Epithelial cell of esophagus (primary cell): ENCODE measurements at regions not wholly inside any gene's neighbourhood (a gene's known extent, or its start where the extent isn't known, plus 50 kb on each side); places are given as distances from the start of the nearest gene placed in this dataset.

Experiments
- DNase-seq: peaks from one replicate; pipeline ENCODE4 v3.0.0; 2010; ENCODE audit warnings: low read depth
- H3K4me3 ChIP-seq: 2 replicates; pipeline ENCODE4 v1.5.1; 2011; ENCODE audit warnings: mild to moderate bottlenecking, low read length, control low read depth
- TF ChIP-seq, protein P1 (sequence below): IDR thresholded peaks from 2 replicates; pipeline ENCODE4 v1.5.1; 2011; ENCODE audit warnings: low read depth, mild to moderate bottlenecking, low read length, control low read depth, inconsistent platforms; ENCODE audit not compliant: insufficient read depth; ENCODE audit errors: missing control alignments

DNA sequence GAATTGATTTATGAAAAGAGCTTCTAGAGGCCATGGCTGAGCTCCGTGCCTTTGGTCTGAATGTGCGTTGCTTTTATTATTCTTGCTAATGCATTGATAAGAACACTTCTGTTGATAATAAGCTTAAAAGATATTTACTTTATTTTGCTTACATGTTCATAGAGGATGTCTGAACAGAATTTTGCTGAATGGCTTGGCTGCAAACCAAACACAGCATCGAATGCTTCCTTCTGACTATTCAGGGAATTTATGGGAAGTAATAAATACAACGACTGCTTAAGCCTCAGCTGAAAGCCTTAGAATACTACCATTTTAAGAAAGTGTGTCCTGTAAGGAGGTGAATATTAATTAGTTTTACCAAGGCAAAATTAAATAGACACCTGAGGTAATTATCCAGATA is 643.5 kb upstream of the POT1 start:
- TF ChIP-seq, protein P1, sequence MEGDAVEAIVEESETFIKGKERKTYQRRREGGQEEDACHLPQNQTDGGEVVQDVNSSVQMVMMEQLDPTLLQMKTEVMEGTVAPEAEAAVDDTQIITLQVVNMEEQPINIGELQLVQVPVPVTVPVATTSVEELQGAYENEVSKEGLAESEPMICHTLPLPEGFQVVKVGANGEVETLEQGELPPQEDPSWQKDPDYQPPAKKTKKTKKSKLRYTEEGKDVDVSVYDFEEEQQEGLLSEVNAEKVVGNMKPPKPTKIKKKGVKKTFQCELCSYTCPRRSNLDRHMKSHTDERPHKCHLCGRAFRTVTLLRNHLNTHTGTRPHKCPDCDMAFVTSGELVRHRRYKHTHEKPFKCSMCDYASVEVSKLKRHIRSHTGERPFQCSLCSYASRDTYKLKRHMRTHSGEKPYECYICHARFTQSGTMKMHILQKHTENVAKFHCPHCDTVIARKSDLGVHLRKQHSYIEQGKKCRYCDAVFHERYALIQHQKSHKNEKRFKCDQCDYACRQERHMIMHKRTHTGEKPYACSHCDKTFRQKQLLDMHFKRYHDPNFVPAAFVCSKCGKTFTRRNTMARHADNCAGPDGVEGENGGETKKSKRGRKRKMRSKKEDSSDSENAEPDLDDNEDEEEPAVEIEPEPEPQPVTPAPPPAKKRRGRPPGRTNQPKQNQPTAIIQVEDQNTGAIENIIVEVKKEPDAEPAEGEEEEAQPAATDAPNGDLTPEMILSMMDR, result no peak
- DNase-seq, result no peak
- H3K4me3 ChIP-seq, result no peak overlapping the region

DNA sequence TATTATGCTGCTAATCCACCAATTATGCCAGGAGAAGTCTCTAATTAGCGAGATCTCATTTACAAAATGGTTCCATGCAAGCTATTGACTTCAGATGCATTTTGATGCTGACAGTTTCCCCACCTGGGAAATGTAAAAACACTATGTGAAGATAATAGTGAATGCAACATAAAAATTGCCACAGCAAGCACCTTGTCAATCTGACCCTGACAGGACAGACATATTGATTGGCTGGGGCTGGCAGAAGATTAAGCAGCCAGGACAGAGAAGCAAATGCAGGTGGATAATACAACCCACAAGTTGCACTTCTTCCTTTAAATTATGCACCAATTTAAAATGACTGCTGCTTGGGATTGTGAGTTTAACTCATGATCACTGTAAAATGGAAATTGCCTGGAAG is 642.8 kb upstream of the POT1 start:
- no peak for DNase-seq
- TF ChIP-seq, protein P1, result no peak
- no peak overlapping the region for H3K4me3 ChIP-seq

DNA sequence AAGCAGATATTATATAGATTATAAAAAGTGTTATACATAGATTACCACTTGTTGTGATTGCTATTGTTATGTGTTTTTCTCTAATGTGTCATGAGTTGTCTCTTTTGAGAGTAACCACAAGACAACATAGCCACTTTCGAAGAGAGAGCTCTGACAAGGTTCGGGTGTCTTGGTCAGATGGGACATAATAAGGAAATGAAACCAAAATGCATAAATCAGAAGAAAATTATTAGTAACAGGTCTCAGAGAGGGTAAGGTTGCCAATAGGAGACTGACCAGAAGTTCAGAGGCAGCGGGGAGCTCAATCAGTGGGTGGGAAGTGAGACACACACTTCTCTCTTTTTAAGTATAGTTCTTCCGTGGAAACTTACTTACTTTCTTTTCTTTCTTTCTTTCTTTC is 639.2 kb upstream of the POT1 start:
- H3K4me3 ChIP-seq, result no peak overlapping the region
- no peak for DNase-seq
- TF ChIP-seq, protein P1, result no peak

DNA sequence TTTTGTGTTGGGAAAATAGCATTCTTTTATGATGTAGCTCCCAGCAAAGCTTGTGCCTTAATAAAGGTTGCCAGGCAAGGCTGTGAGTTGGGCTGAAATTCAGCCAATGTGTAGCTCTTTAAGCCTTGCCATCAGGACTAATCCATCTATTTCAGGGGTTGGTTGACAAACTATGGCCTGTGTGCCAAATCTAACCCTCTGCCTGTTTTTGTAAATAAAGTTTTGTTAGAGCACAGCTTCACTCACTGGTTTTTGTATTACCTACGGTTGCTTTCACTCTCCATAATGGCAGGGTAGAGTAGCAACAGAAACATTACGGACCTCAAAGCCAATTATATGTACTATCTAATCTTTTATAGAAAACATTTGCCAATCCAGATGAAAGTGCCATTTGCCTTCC is 638.1 kb upstream of the POT1 start:
- TF ChIP-seq, protein P1, result no peak
- no peak overlapping the region for H3K4me3 ChIP-seq
- no peak for DNase-seq

DNA sequence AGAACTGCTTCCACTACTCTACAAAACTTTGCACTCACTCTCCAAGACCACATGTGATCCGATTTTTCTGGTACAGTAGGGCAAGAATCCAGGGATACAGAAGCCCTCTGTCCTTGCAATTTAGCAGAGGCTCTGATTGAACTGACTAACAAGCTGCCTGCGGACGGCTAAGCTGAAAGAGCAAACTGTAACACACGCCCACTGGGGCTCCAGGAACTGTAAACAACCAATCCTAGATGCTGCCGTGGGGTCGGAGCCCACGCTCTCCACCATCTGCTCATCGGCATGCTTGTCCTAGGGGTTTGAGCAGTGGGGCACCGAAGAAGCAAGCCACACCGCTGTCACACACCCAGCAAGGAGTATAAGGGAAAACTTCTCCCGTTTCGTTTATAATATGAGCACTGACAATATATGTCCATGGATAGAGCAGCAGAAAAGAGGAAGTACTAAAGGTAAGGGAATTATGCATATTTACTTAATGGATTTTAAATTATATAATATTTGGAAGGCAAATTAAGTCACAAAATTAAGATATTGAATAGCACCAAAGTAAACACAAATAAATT is 634.4 kb upstream of the POT1 start:
- TF ChIP-seq, protein P1, result no peak
- no peak overlapping the region for H3K4me3 ChIP-seq
- DNase-seq, result no peak

DNA sequence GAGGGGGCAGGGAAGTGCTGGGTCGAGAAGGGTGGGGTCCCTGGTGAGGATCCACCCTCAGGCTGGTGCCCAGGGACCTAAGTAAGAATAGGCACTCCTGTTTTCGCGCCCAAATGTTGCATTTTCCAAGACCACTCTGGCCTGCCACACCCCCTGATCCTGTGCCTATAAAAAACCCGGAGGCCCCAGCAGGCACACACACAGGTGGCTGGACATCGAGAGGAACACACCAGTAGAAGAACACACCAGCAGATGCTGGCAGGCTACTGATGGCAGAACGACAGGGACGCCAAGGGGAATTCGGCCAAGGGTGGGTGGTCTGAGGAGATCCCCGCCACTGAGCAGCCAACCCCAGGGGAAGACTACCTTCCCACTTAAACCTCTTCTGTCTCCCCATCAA is 633.9 kb upstream of the POT1 start:
- TF ChIP-seq, protein P1, result no peak
- DNase-seq, result no peak
- H3K4me3 ChIP-seq, result no peak overlapping the region

DNA sequence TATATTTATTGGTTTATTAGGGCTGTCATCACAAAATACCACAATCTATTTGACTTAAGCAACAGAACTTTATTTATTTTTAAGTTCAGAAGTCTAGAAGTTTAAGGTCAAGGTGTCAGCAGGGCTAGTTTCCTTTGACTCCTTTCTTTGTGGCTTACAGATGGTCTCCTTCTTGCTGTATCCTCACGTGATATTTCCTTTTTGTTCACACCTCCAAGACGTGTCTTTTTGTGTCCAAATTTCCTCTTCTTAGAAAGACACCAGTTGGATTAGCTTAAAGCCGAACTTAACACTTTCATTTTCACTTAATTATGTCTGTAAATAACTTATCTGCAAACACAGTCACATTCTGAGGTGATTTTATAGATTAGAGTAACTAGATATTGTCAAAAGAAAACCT is 631.4 kb upstream of the POT1 start:
- TF ChIP-seq, protein P1, result no peak
- no peak overlapping the region for H3K4me3 ChIP-seq
- DNase-seq, result no peak
